SK-N-SH (cell line): ENCODE measurements at regions not wholly inside any gene's neighbourhood (a gene's known extent, or its start where the extent isn't known, plus 50 kb on each side); places are given as distances from the start of the nearest gene placed in this dataset.

ENCODE experiments used
- EP300 ChIP-seq, 2 experiments: IDR thresholded peaks; 2 replicates each; pipeline versions ENCODE4 v1.4.0 to v1.6.1; 2012; ENCODE audit warnings: borderline replicate concordance in 1 of 2, low read depth in 1 of 2, low read length in 1 of 2
- GABPA ChIP-seq: IDR thresholded peaks from 2 replicates; pipeline ENCODE4 v1.4.0; 2012; ENCODE audit warnings: low read depth, mild to moderate bottlenecking
- JUND ChIP-seq: IDR thresholded peaks from 2 replicates; pipeline ENCODE4 v1.4.0; 2012
- MEF2A ChIP-seq: IDR thresholded peaks from 2 replicates; pipeline ENCODE4 v1.4.0; 2012; ENCODE audit warnings: low read depth, borderline replicate concordance
- POLR2AphosphoS5 ChIP-seq: IDR thresholded peaks from 2 replicates; pipeline ENCODE4 v1.6.1; 2012; ENCODE audit warnings: low read depth, low read length
- REST ChIP-seq: IDR thresholded peaks from 2 replicates; pipeline ENCODE4 v1.6.1; 2012; ENCODE audit warnings: mild to moderate bottlenecking, low read depth, low read length, moderate library complexity
- SIN3A ChIP-seq: IDR thresholded peaks from 2 replicates; pipeline ENCODE4 v1.6.1; 2012; ENCODE audit warnings: low read depth, mild to moderate bottlenecking, low read length, moderate library complexity, borderline replicate concordance
- TAF1 ChIP-seq: IDR thresholded peaks from 2 replicates; pipeline ENCODE4 v1.6.1; 2012; ENCODE audit warnings: low read depth, mild to moderate bottlenecking, low read length, moderate library complexity, borderline replicate concordance

GRCh38 chr22:34781681-34782080 lies 284.3 kb upstream of the ISX start:
- TF ChIP-seq GABPA = no peak
- TF ChIP-seq POLR2AphosphoS5 = no peak
- no peak for TF ChIP-seq MEF2A
- no peak for TF ChIP-seq JUND
- TF ChIP-seq REST = no peak
- no peak for TF ChIP-seq EP300 (IDR thresholded peaks at IDR 0.05; ENCODE audit: borderline replicate concordance in 1 of 2, low read depth in 1 of 2, low read length in 1 of 2)
- no peak for TF ChIP-seq TAF1
- no peak for TF ChIP-seq SIN3A
